ENCODE measurements at regions not wholly inside any gene's neighbourhood (a gene's known extent, or its start where the extent isn't known, plus 50 kb on each side); places are given as distances from the start of the nearest gene placed in this dataset.

- TF ChIP-seq EZH2phosphoT487 (conservative IDR thresholded peaks at IDR 0.05; ENCODE audit: low read length) (no peak), CTCF (IDR thresholded peaks at IDR 0.05; ENCODE audit: insufficient read depth, low read length, poor library complexity, severe bottlenecking) (no peak)
Observed at GRCh38 chr2:21841341-21841740, 717.6 kb downstream of the TDRD15 start.
